OCI-LY7 (cell line): ENCODE measurements at regions not wholly inside any gene's neighbourhood (a gene's known extent, or its start where the extent isn't known, plus 50 kb on each side); places are given as distances from the start of the nearest gene placed in this dataset.

Experiments used
- BruUV-seq: library from RNA; stranded (reverse); fragments of 400-500 nt; replicated peaks from 2 replicates; lab custom pipeline; 2021; lab: Mats Ljungman, UMichigan
- CTCF ChIA-PET: fragments of 300-600 bp; sonication (Branson Sonifier 250); formaldehyde crosslinking; loops from one replicate; lab custom pipeline; 2022; ENCODE audit warnings: antibody characterized with exemption; ENCODE audit not compliant: unreplicated experiment; lab: Charles Lee
- POLR2A ChIA-PET: fragments of 300-600 bp; sonication (Branson Sonifier 250); formaldehyde crosslinking; loops from one replicate; lab custom pipeline; 2022; ENCODE audit warnings: antibody characterized with exemption; lab: Charles Lee
- DNase-seq: peaks from one replicate; pipeline ENCODE4 v3.0.0-alpha.2; 2015; ENCODE audit warnings: low spot score
- H2AFZ ChIP-seq: fragments of 200-600 bp; sonication (generic), shearing (Covaris generic); 2 replicates; pipeline ENCODE4 v1.6.1; 2014; ENCODE audit warnings: mild to moderate bottlenecking, antibody characterized with exemption, low read length, moderate library complexity
- H3K27ac ChIP-seq: fragments of 200-600 bp; sonication (generic); 2 replicates; pipeline ENCODE4 v1.5.1; 2014; ENCODE audit warnings: mixed run types, low read depth, mild to moderate bottlenecking, moderate library complexity, low read length, inconsistent platforms; ENCODE audit not compliant: poor library complexity, severe bottlenecking
- H3K36me3 ChIP-seq: fragments of 200-600 bp; sonication (generic); 2 replicates; pipeline ENCODE4 v1.6.1; 2014; ENCODE audit warnings: mild to moderate bottlenecking, antibody characterized with exemption, low read length, moderate library complexity, mixed read lengths; ENCODE audit not compliant: insufficient read depth
- H3K4me1 ChIP-seq: fragments of 200-600 bp; sonication (generic); 2 replicates; pipeline ENCODE4 v1.5.1; 2014; ENCODE audit warnings: mild to moderate bottlenecking, low read length; ENCODE audit not compliant: insufficient read depth, poor library complexity, severe bottlenecking
- H3K4me2 ChIP-seq: fragments of 200-600 bp; sonication (generic); 2 replicates; pipeline ENCODE4 v1.6.1; 2014; ENCODE audit warnings: mild to moderate bottlenecking, low read length
- H3K4me3 ChIP-seq: fragments of 200-600 bp; sonication (generic); 2 replicates; pipeline ENCODE4 v1.5.1; 2014; ENCODE audit warnings: mild to moderate bottlenecking, low read depth, low read length; ENCODE audit not compliant: poor library complexity, severe bottlenecking
- H3K79me2 ChIP-seq: fragments of 200-600 bp; sonication (generic); 2 replicates; pipeline ENCODE4 v1.6.1; 2016; ENCODE audit warnings: low read depth, mild to moderate bottlenecking, low read length, moderate library complexity, mixed read lengths; ENCODE audit not compliant: insufficient read depth
- H3K9me2 ChIP-seq: fragments of 200-600 bp; sonication (generic); 2 replicates; pipeline ENCODE4 v1.6.1; 2016; ENCODE audit warnings: mild to moderate bottlenecking, low read length, mixed read lengths; ENCODE audit not compliant: insufficient read depth
- H3K9me3 ChIP-seq: fragments of 200-600 bp; sonication (generic); 2 replicates; pipeline ENCODE4 v1.6.1; 2014; ENCODE audit warnings: mild to moderate bottlenecking, mixed run types, low read length, mixed read lengths
- H4K20me1 ChIP-seq: fragments of 200-600 bp; sonication (generic); 2 replicates; pipeline ENCODE4 v1.6.1; 2014; ENCODE audit warnings: mild to moderate bottlenecking, antibody characterized with exemption, low read length, moderate library complexity, mixed read lengths; ENCODE audit not compliant: insufficient read depth
- EZH2phosphoT487 ChIP-seq: fragments of 200-600 bp; sonication (generic); IDR thresholded peaks from 2 replicates; pipeline ENCODE4 v1.6.1; 2018; ENCODE audit warnings: low read depth, borderline replicate concordance, mild to moderate bottlenecking, mixed run types, antibody characterized with exemption, low read length, moderate library complexity, mixed read lengths
- intact Hi-C: fragments of 100-400 bp; cut with micrococcal nuclease; formaldehyde crosslinking; loops from one replicate; pipeline ENCODE4 v1.10.0; 2022; ENCODE audit not compliant: unreplicated experiment
- TF ChIP-seq, protein P1 (sequence below): fragments of 200-600 bp; sonication (generic); conservative IDR thresholded peaks from 2 replicates; pipeline ENCODE4 v1.5.1; 2014; ENCODE audit warnings: mild to moderate bottlenecking, antibody characterized with exemption, low read length, moderate library complexity, mixed read lengths

DNA sequence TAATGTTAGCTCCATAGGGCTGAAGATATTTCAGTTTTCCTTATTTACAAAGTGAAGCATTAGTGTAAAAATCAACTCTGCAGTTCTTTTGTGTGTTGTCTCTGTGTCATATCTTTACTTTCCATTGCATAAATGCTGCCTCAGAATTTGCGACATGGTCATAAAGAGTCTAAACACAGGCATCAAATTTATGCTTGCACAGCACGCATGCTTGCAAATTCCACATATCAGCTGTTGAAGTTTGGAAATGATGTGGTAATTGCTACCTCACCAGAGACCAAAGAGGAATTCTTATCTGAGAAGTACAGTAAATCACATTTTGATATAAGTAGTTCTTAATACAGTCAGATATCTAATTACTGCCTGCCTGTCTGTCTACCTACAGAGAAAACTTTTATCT, 348.2 kb upstream of the GRM3 start:
- POLR2A ChIA-PET = interaction anchor here (0.7 to 1.8 kb wide), 2 partner anchors 20 to 26 kb away, joined by 3 read pairs; no protein-coding TSS in a partner anchor
- BruUV-seq = no TSS peak
- TF ChIP-seq, protein P1, sequence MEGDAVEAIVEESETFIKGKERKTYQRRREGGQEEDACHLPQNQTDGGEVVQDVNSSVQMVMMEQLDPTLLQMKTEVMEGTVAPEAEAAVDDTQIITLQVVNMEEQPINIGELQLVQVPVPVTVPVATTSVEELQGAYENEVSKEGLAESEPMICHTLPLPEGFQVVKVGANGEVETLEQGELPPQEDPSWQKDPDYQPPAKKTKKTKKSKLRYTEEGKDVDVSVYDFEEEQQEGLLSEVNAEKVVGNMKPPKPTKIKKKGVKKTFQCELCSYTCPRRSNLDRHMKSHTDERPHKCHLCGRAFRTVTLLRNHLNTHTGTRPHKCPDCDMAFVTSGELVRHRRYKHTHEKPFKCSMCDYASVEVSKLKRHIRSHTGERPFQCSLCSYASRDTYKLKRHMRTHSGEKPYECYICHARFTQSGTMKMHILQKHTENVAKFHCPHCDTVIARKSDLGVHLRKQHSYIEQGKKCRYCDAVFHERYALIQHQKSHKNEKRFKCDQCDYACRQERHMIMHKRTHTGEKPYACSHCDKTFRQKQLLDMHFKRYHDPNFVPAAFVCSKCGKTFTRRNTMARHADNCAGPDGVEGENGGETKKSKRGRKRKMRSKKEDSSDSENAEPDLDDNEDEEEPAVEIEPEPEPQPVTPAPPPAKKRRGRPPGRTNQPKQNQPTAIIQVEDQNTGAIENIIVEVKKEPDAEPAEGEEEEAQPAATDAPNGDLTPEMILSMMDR = no peak
- TF ChIP-seq EZH2phosphoT487 = no peak
- H3K27ac ChIP-seq = no peak overlapping the region
- no peak for DNase-seq
- H2AFZ ChIP-seq = peak overlapping the region; percentile 77; the same call in 1 of the 2 replicates
- H3K4me3 ChIP-seq = no peak overlapping the region
- no peaks in the 10 kb centered on the region for H3K36me3 ChIP-seq
- CTCF ChIA-PET = no interaction called here
- H3K79me2 ChIP-seq = no peaks in the 10 kb centered on the region
- H3K4me1 ChIP-seq = no peaks in the 10 kb centered on the region
- peaks cover 6% of the 10 kb centered on the region; the same call in 1 of the 2 replicates for H3K9me3 ChIP-seq
- no peak overlapping the region for H3K4me2 ChIP-seq
- no peaks in the 10 kb centered on the region for H3K9me2 ChIP-seq
- intact Hi-C loops = no loop called here
- no peaks in the 10 kb centered on the region for H4K20me1 ChIP-seq

DNA sequence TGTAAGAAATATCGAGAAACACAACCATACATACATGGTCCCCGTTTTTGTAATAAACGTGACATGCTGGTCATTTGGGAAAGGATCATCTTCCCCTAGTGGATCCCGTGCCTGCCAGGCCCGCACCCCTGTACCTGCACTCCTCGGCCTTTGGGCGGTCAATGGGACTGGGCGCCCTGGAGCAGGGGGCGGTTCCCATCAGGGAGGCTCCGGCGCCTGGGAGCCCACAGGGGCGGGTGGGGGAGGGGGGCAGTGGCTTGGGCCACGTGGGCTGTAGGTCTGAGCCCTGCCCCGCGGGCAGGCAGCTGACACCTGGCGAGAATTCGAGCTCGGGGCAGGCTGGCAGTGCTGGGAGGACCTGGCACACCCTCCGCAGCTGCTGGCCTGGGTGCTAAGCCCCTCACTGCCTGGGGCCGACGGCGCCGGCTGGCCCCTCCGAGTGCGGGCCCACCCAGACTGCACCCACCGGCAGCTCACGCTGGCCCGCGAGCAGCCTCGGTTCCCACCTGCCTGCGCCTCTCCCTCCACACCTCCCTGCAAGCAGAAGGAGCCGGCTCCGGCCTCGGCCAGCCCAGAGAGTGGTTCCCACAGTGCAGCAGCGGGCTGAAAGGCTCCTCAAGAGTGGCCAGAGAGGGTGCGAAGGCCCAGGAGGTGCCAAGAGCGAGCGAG, 361.6 kb upstream of the GRM3 start:
- H3K4me1 ChIP-seq = no peaks in the 10 kb centered on the region
- BruUV-seq = no TSS peak
- no peak overlapping the region for H3K27ac ChIP-seq
- no peaks in the 10 kb centered on the region for H3K79me2 ChIP-seq
- no peak overlapping the region for H3K4me2 ChIP-seq
- no peaks in the 10 kb centered on the region for H3K36me3 ChIP-seq
- H4K20me1 ChIP-seq = no peaks in the 10 kb centered on the region
- H3K9me3 ChIP-seq = 0 out of 2 replicates have a peak, but pooled peaks cover 5% of the 10 kb centered on the region
- no peak for TF ChIP-seq EZH2phosphoT487
- TF ChIP-seq, protein P1 = no peak
- ChIA-PET POLR2A (no interaction called here), CTCF (no interaction called here)
- no peak for DNase-seq
- no peak overlapping the region for H2AFZ ChIP-seq
- intact Hi-C loops = no loop called here
- H3K4me3 ChIP-seq = no peak overlapping the region
- peaks cover 4% of the 10 kb centered on the region; the same call in 1 of the 2 replicates for H3K9me2 ChIP-seq

DNA sequence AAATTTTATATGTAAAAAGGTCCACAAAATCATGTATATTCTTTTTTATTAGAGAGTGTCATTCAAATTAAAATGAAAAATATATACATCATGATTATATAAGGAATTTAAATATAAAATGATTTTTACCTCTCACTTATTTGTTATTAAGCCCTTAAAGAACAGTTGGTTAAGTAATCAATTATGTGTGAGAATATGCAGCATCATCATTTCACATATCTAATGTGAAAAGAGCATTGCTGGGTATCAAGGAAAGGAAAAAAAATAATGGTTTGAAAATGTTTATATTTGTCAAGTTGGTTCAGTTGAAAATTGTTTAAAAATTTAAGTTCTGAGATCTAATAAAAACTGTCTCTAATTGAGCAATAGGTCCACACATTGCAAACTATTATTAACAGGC, 363.6 kb upstream of the GRM3 start:
- H3K9me3 ChIP-seq = peaks cover 16% of the 10 kb centered on the region
- no peak for DNase-seq
- no peak overlapping the region for H3K4me2 ChIP-seq
- no TSS peak for BruUV-seq
- intact Hi-C loops = no loop called here
- H3K79me2 ChIP-seq = no peaks in the 10 kb centered on the region
- H3K9me2 ChIP-seq = peaks cover 4% of the 10 kb centered on the region; the same call in 1 of the 2 replicates
- H2AFZ ChIP-seq = no peak overlapping the region
- H3K4me1 ChIP-seq = no peaks in the 10 kb centered on the region
- ChIA-PET POLR2A (no interaction called here), CTCF (no interaction called here)
- H3K36me3 ChIP-seq = no peaks in the 10 kb centered on the region
- no peak overlapping the region for H3K27ac ChIP-seq
- no peaks in the 10 kb centered on the region for H4K20me1 ChIP-seq
- TF ChIP-seq, protein P1 = no peak
- no peak for TF ChIP-seq EZH2phosphoT487
- H3K4me3 ChIP-seq = no peak overlapping the region
